PFSK-1 (cell line): ENCODE measurements at regions not wholly inside any gene's neighbourhood (a gene's known extent, or its start where the extent isn't known, plus 50 kb on each side); places are given as distances from the start of the nearest gene placed in this dataset.

Source experiments
- POLR2AphosphoS5 ChIP-seq: IDR thresholded peaks from 2 replicates; pipeline ENCODE4 v1.6.1; 2012; ENCODE audit warnings: low read depth, mild to moderate bottlenecking, control low read depth, low read length, moderate library complexity
- REST ChIP-seq, 2 experiments: IDR thresholded peaks; 2 replicates each; pipeline versions ENCODE4 v1.6.1 to v1.8.0; 2011 to 2012; ENCODE audit warnings: low read depth in 2 of 2, low read length in 2 of 2, control low read depth in 1 of 2, inconsistent platforms in 1 of 2, mild to moderate bottlenecking in 1 of 2, moderate library complexity in 1 of 2; ENCODE audit not compliant: insufficient read depth in 1 of 2

- TF ChIP-seq POLR2AphosphoS5 (no peak), REST (IDR thresholded peaks at IDR 0.05; ENCODE audit: insufficient read depth in 1 of 2, low read depth in 2 of 2, low read length in 2 of 2) (no peak)
Observed at GRCh38 chr1:221849110-221849509, 107.2 kb upstream of the DUSP10 start.
